ENCODE measurements at regions not wholly inside any gene's neighbourhood (a gene's known extent, or its start where the extent isn't known, plus 50 kb on each side); places are given as distances from the start of the nearest gene placed in this dataset.

DNA sequence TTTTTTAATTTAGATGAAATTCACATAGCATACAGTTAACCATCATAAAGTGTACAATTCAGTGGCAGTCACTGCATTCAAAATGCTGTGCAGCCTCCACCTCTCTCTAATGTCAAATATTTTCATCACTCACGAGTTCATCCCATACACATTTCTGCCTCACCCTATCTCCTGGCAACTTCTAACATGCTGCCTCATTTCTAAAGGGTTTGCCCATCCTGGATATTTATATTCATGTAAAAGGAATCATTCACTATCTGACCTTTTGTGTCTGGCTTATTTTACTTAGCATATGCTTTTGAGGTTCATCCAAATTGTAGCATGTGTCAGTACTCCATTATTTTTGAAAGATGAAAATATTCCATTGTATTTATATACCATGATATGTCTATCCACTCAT is 286.9 kb upstream of the VSTM2A start:
- BruUV-seq (replicated peaks) = no TSS peak
- no peaks in the 10 kb centered on the region for H3K79me2 ChIP-seq (ENCODE audit: insufficient read depth, low read length)
- FAIRE-seq = no peak
- intact Hi-C loops (cut with micrococcal nuclease; ENCODE audit: unreplicated experiment) (no loop called here), in situ Hi-C loops (cut with HindIII; ENCODE audit: extremely low pct_ligation_motif_present, low pct_unique_long_range_greater_than_20kb) (no loop called here)
- H3K9ac ChIP-seq (ENCODE audit: insufficient read depth, low read depth, low read length) = no peak overlapping the region
- CTCF ChIA-PET (ENCODE audit: low intra/inter-chr PET ratio, low total read pairs) = no interaction called here
- H3K4me1 ChIP-seq (ENCODE audit: insufficient read depth, low read length) = no peaks in the 10 kb centered on the region
- no peaks in the 10 kb centered on the region for H3K36me3 ChIP-seq (replicated peaks in 1 of 2; ENCODE audit: control insufficient read depth in 1 of 2, insufficient read depth in 2 of 2, low read length in 2 of 2)
- 0% methylated on average over 1 of the region's 1 CpG for WGBS (ENCODE audit: low lambda C conversion rate)
- ATAC-seq = no peak
- DNase-seq (ENCODE audit: low spot score) = no peak
- no peak overlapping the region for H3K4me3 ChIP-seq (replicated peaks in 1 of 3; ENCODE audit: insufficient read depth in 1 of 3, low read depth in 2 of 3, low read length in 3 of 3)
- H2AFZ ChIP-seq (ENCODE audit: low read length) = no peak overlapping the region
- no peak overlapping the region for H3K27ac ChIP-seq (ENCODE audit: extremely low read length, insufficient read depth, low read length)
- TF ChIP-seq, protein P1, sequence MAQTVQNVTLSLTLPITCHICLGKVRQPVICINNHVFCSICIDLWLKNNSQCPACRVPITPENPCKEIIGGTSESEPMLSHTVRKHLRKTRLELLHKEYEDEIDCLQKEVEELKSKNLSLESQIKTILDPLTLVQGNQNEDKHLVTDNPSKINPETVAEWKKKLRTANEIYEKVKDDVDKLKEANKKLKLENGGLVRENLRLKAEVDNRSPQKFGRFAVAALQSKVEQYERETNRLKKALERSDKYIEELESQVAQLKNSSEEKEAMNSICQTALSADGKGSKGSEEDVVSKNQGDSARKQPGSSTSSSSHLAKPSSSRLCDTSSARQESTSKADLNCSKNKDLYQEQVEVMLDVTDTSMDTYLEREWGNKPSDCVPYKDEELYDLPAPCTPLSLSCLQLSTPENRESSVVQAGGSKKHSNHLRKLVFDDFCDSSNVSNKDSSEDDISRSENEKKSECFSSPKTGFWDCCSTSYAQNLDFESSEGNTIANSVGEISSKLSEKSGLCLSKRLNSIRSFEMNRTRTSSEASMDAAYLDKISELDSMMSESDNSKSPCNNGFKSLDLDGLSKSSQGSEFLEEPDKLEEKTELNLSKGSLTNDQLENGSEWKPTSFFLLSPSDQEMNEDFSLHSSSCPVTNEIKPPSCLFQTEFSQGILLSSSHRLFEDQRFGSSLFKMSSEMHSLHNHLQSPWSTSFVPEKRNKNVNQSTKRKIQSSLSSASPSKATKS (CRISPR knock-in tag; IDR thresholded peaks at IDR 0.05) = no peak
- TF ChIP-seq, protein P2, sequence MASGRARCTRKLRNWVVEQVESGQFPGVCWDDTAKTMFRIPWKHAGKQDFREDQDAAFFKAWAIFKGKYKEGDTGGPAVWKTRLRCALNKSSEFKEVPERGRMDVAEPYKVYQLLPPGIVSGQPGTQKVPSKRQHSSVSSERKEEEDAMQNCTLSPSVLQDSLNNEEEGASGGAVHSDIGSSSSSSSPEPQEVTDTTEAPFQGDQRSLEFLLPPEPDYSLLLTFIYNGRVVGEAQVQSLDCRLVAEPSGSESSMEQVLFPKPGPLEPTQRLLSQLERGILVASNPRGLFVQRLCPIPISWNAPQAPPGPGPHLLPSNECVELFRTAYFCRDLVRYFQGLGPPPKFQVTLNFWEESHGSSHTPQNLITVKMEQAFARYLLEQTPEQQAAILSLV (CRISPR knock-in tag; IDR thresholded peaks at IDR 0.05; ENCODE audit: borderline replicate concordance) = no peak
- TF ChIP-seq BATF2 (CRISPR knock-in tag; IDR thresholded peaks at IDR 0.05) (no peak), PREB (CRISPR knock-in tag; IDR thresholded peaks at IDR 0.05) (no peak)
- peaks cover 68% of the 10 kb centered on the region for H3K9me3 ChIP-seq (ENCODE audit: low read length)
- POLR2A ChIA-PET = no interaction called here
- H3K27me3 ChIP-seq (ENCODE audit: control insufficient read depth in 1 of 2, insufficient read depth in 2 of 2, low read length in 2 of 2) = no peaks in the 10 kb centered on the region
- H4K20me1 ChIP-seq (ENCODE audit: insufficient read depth, low read length) = no peaks in the 10 kb centered on the region
- no peak overlapping the region for H3K4me2 ChIP-seq (ENCODE audit: low read depth, low read length)
